ENCODE measurements at regions not wholly inside any gene's neighbourhood (a gene's known extent, or its start where the extent isn't known, plus 50 kb on each side); places are given as distances from the start of the nearest gene placed in this dataset.

DNA sequence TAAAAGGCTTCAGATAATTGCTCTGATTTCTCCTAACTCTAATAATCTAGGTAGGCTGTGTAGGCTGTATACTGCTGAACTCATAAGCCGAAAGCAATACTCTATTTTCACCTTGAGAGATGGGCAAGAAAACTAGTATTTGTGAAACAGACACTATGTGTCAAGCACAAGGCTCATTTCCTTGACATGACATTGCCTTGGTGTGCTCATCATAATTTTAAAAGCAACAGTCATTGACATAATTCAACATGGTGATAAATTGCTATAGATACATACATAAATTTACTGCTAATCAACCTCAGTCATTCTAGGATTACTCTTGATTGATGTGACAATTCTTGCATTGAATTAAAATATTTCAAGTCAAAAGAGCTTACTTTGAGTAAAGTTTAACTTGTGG, 304.7 kb downstream of the CNTN3 start:
- TF ChIP-seq EZH2phosphoT487 (IDR thresholded peaks at IDR 0.05; ENCODE audit: low read length) (no peak), EZH2 (optimal IDR thresholded peaks at IDR 0.05; ENCODE audit: low read depth, low read length) (no peak)
- TF ChIP-seq, protein P1, sequence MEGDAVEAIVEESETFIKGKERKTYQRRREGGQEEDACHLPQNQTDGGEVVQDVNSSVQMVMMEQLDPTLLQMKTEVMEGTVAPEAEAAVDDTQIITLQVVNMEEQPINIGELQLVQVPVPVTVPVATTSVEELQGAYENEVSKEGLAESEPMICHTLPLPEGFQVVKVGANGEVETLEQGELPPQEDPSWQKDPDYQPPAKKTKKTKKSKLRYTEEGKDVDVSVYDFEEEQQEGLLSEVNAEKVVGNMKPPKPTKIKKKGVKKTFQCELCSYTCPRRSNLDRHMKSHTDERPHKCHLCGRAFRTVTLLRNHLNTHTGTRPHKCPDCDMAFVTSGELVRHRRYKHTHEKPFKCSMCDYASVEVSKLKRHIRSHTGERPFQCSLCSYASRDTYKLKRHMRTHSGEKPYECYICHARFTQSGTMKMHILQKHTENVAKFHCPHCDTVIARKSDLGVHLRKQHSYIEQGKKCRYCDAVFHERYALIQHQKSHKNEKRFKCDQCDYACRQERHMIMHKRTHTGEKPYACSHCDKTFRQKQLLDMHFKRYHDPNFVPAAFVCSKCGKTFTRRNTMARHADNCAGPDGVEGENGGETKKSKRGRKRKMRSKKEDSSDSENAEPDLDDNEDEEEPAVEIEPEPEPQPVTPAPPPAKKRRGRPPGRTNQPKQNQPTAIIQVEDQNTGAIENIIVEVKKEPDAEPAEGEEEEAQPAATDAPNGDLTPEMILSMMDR (IDR thresholded peaks at IDR 0.05; ENCODE audit: low read length), result no peak
- no peak overlapping the region for H3K4me3 ChIP-seq (ENCODE audit: low read length)
- H3K9me2 ChIP-seq (replicated peaks; ENCODE audit: insufficient read depth, low read length), result no peaks in the 10 kb centered on the region
- H4K20me1 ChIP-seq (ENCODE audit: insufficient read depth, low read length), result no peaks in the 10 kb centered on the region
- no peak for DNase-seq
- H3K36me3 ChIP-seq (replicated peaks; ENCODE audit: insufficient read depth, low read length), result no peaks in the 10 kb centered on the region
- H2AFZ ChIP-seq (ENCODE audit: low read length), result no peak overlapping the region
- no peaks in the 10 kb centered on the region for H3K27me3 ChIP-seq (replicated peaks; ENCODE audit: insufficient read depth, low read length)
- no peaks in the 10 kb centered on the region for H3K4me1 ChIP-seq (ENCODE audit: low read length)
- no peak overlapping the region for H3K4me2 ChIP-seq (ENCODE audit: low read depth, low read length)
- H3K79me2 ChIP-seq (ENCODE audit: low read length), result no peaks in the 10 kb centered on the region
- H3K9me3 ChIP-seq (replicated peaks; ENCODE audit: insufficient read depth, low read length), result no peaks in the 10 kb centered on the region
- H3K9ac ChIP-seq (ENCODE audit: low read length), result no peak overlapping the region
- H3K27ac ChIP-seq (ENCODE audit: low read length), result no peak overlapping the region
- no peaks in the 10 kb centered on the region for H3F3A ChIP-seq (ENCODE audit: insufficient read depth, low read length)

DNA sequence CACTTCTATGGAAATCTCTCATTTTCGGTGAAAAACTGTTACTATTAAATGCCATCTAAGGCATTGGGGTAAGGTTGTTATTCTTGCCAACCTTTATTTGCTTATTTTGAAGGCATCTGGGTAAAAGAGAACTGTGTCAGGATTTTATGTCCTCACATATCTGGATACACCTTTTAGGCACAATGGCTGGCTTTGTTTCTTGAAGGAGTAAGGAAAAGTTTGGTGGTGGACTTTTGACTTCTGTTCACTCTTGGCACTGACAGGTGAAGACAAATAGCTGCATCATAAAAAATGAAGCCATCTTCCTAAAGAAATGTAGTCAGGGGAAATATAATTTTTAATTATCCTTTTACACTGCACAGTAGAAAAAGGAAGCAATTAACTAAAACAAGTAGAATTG, 310.0 kb downstream of the CNTN3 start:
- no peaks in the 10 kb centered on the region for H3K4me1 ChIP-seq (ENCODE audit: low read length)
- H3K79me2 ChIP-seq (ENCODE audit: low read length), result no peaks in the 10 kb centered on the region
- no peaks in the 10 kb centered on the region for H4K20me1 ChIP-seq (ENCODE audit: insufficient read depth, low read length)
- H3K9ac ChIP-seq (ENCODE audit: low read length), result no peak overlapping the region
- H3K27ac ChIP-seq (ENCODE audit: low read length), result no peak overlapping the region
- no peak for TF ChIP-seq EZH2 (optimal IDR thresholded peaks at IDR 0.05; ENCODE audit: low read depth, low read length)
- TF ChIP-seq EZH2phosphoT487 (IDR thresholded peaks at IDR 0.05; ENCODE audit: low read length), result no peak
- TF ChIP-seq, protein P1 (IDR thresholded peaks at IDR 0.05; ENCODE audit: low read length), result no peak
- no peaks in the 10 kb centered on the region for H3K36me3 ChIP-seq (replicated peaks; ENCODE audit: insufficient read depth, low read length)
- H3K4me3 ChIP-seq (ENCODE audit: low read length), result no peak overlapping the region
- H3F3A ChIP-seq (ENCODE audit: insufficient read depth, low read length), result no peaks in the 10 kb centered on the region
- no peak for DNase-seq
- no peak overlapping the region for H3K4me2 ChIP-seq (ENCODE audit: low read depth, low read length)
- no peaks in the 10 kb centered on the region for H3K9me3 ChIP-seq (replicated peaks; ENCODE audit: insufficient read depth, low read length)
- H3K9me2 ChIP-seq (replicated peaks; ENCODE audit: insufficient read depth, low read length), result no peaks in the 10 kb centered on the region
- no peak overlapping the region for H2AFZ ChIP-seq (ENCODE audit: low read length)
- no peaks in the 10 kb centered on the region for H3K27me3 ChIP-seq (replicated peaks; ENCODE audit: insufficient read depth, low read length)

DNA sequence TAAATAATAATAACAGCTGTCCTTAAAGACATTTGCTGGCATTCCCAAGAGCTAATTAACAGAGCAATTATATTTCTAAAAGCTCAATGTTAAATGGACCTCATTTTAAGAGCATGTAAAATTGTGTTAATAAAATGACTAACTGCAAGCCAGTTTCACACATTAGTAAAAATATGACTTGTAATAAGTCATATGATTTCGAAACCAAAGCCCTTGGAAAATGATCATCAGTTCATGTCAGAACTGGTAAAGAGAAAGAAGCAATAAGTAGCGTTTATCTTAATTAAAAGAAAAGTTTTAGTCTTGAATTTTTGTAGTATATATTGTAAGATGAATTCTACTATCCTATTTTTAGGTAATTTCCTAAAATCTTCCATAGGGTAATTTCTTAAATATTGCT, 310.7 kb downstream of the CNTN3 start:
- no peak overlapping the region for H3K27ac ChIP-seq (ENCODE audit: low read length)
- TF ChIP-seq EZH2phosphoT487 (IDR thresholded peaks at IDR 0.05; ENCODE audit: low read length) (no peak), EZH2 (optimal IDR thresholded peaks at IDR 0.05; ENCODE audit: low read depth, low read length) (no peak)
- TF ChIP-seq, protein P1 (IDR thresholded peaks at IDR 0.05; ENCODE audit: low read length), result no peak
- no peaks in the 10 kb centered on the region for H3K79me2 ChIP-seq (ENCODE audit: low read length)
- no peaks in the 10 kb centered on the region for H3K9me3 ChIP-seq (replicated peaks; ENCODE audit: insufficient read depth, low read length)
- no peaks in the 10 kb centered on the region for H3K36me3 ChIP-seq (replicated peaks; ENCODE audit: insufficient read depth, low read length)
- H3F3A ChIP-seq (ENCODE audit: insufficient read depth, low read length), result no peaks in the 10 kb centered on the region
- no peaks in the 10 kb centered on the region for H3K4me1 ChIP-seq (ENCODE audit: low read length)
- H2AFZ ChIP-seq (ENCODE audit: low read length), result no peak overlapping the region
- no peaks in the 10 kb centered on the region for H4K20me1 ChIP-seq (ENCODE audit: insufficient read depth, low read length)
- no peak overlapping the region for H3K9ac ChIP-seq (ENCODE audit: low read length)
- H3K9me2 ChIP-seq (replicated peaks; ENCODE audit: insufficient read depth, low read length), result no peaks in the 10 kb centered on the region
- H3K4me3 ChIP-seq (ENCODE audit: low read length), result no peak overlapping the region
- no peak overlapping the region for H3K4me2 ChIP-seq (ENCODE audit: low read depth, low read length)
- no peaks in the 10 kb centered on the region for H3K27me3 ChIP-seq (replicated peaks; ENCODE audit: insufficient read depth, low read length)
- no peak for DNase-seq
